SK-N-SH (cell line): ENCODE measurements at regions not wholly inside any gene's neighbourhood (a gene's known extent, or its start where the extent isn't known, plus 50 kb on each side); places are given as distances from the start of the nearest gene placed in this dataset.

Experiments
- CTCF ChIA-PET: fragments of 300-600, 350-600 bp; formaldehyde crosslinking; extraction: SDS; loops from one replicate; lab custom pipeline; 2021; lab: Yijun Ruan, JAX
- POLR2A ChIA-PET: fragments of 350-600 bp; sonication (Branson Sonifier 250); formaldehyde crosslinking; extraction: SDS; loops from one replicate; lab custom pipeline; 2020; ENCODE audit warnings: antibody characterized with exemption, inconsistent platforms; lab: Yijun Ruan, JAX
- DNase-seq: peaks from one replicate; pipeline ENCODE4 v3.0.0; 2012
- H2AFZ ChIP-seq: fragments of 200-600 bp; sonication (generic); 2 replicates; pipeline ENCODE4 v1.8.1; 2016; ENCODE audit warnings: antibody characterized with exemption, mild to moderate bottlenecking, low read depth
- H3F3A ChIP-seq: fragments of 200-600 bp; sonication (generic); replicated peaks from 2 replicates; pipeline ENCODE3; 2016; ENCODE audit warnings: antibody characterized with exemption, mild to moderate bottlenecking; ENCODE audit not compliant: insufficient read depth
- H3K27ac ChIP-seq, 2 experiments: fragments of 200-500 bp in 1 of 2; fragments of 200-600 bp in 1 of 2; sonication (Bioruptor generic) in 1 of 2; sonication (generic), shearing (Covaris generic) in 1 of 2; 2 replicates each; pipeline versions ENCODE4 v1.5.1 to v1.6.1; 2014 to 2016; ENCODE audit warnings: low read depth in 2 of 2, inconsistent platforms in 1 of 2, low read length in 1 of 2, mild to moderate bottlenecking in 1 of 2, mixed read lengths in 1 of 2
- H3K27me3 ChIP-seq: fragments of 200-600 bp; sonication (generic), shearing (Covaris generic); 2 replicates; pipeline ENCODE4 v1.6.1; 2016; ENCODE audit warnings: mixed run types; ENCODE audit not compliant: insufficient read depth
- H3K36me3 ChIP-seq, 2 experiments: fragments of 200-500 bp in 1 of 2; fragments of 200-600 bp in 1 of 2; sonication (Bioruptor generic) in 1 of 2; sonication (generic) in 1 of 2; replicated peaks in 1 of 2; 2 replicates each; pipeline versions ENCODE3 to v1.5.1; 2014 to 2016; ENCODE audit warnings: low read length in 1 of 2, mild to moderate bottlenecking in 1 of 2; ENCODE audit not compliant: insufficient read depth in 2 of 2, control insufficient read depth in 1 of 2
- H3K4me1 ChIP-seq, 2 experiments: fragments of 200-500 bp in 1 of 2; fragments of 200-600 bp in 1 of 2; sonication (Bioruptor generic) in 1 of 2; sonication (generic), shearing (Covaris generic) in 1 of 2; 2 replicates each; pipeline versions ENCODE4 v1.5.1 to v1.6.1; 2014 to 2016; ENCODE audit warnings: low read depth in 1 of 2, low read length in 1 of 2, mixed run types in 1 of 2; ENCODE audit not compliant: insufficient read depth in 2 of 2, control insufficient read depth in 1 of 2
- H3K4me2 ChIP-seq: fragments of 200-600 bp; sonication (generic), shearing (Covaris generic); 2 replicates; pipeline ENCODE4 v1.6.1; 2017; ENCODE audit warnings: mixed run types
- H3K4me3 ChIP-seq, 2 experiments: fragments of 200-500 bp in 1 of 2; fragments of 200-600 bp in 1 of 2; sonication (Bioruptor generic) in 1 of 2; sonication (generic), shearing (Covaris generic) in 1 of 2; 2 replicates each; pipeline versions ENCODE4 v1.5.1 to v1.8.1; 2014 to 2016; ENCODE audit warnings: low read depth in 2 of 2, inconsistent platforms in 1 of 2, low read length in 1 of 2, mild to moderate bottlenecking in 1 of 2, mixed read lengths in 1 of 2, moderate library complexity in 1 of 2
- H3K79me2 ChIP-seq: fragments of 200-600 bp; sonication (generic); 2 replicates; pipeline ENCODE4 v1.8.1; 2017; ENCODE audit warnings: mild to moderate bottlenecking; ENCODE audit not compliant: insufficient read depth
- H3K9ac ChIP-seq: fragments of 200-600 bp; sonication (generic); 2 replicates; pipeline ENCODE4 v1.6.1; 2017; ENCODE audit warnings: mixed run types
- H3K9me2 ChIP-seq: fragments of 200-600 bp; sonication (generic); 2 replicates; pipeline ENCODE4 v1.6.1; 2017; ENCODE audit warnings: mixed run types
- H3K9me3 ChIP-seq: fragments of 200-600 bp; sonication (generic); 2 replicates; pipeline ENCODE4 v1.6.1; 2017; ENCODE audit warnings: mixed run types, mild to moderate bottlenecking, moderate library complexity
- H4K20me1 ChIP-seq: fragments of 200-600 bp; sonication (generic); 2 replicates; pipeline ENCODE4 v1.6.1; 2017; ENCODE audit warnings: mild to moderate bottlenecking, mixed run types; ENCODE audit not compliant: insufficient read depth
- CHD2 ChIP-seq: fragments of 150-350 bp; IDR thresholded peaks from 2 replicates; pipeline ENCODE4 v1.6.1; 2018; ENCODE audit warnings: low read length; ENCODE audit not compliant: partially characterized antibody
- CTCF ChIP-seq: fragments of 200-600 bp; sonication (generic); IDR thresholded peaks from 2 replicates; pipeline ENCODE4 v1.6.1; 2017; ENCODE audit warnings: antibody characterized with exemption, mild to moderate bottlenecking, moderate library complexity
- ELF1 ChIP-seq: IDR thresholded peaks from 2 replicates; pipeline ENCODE4 v1.4.0; 2012
- EP300 ChIP-seq, 2 experiments: IDR thresholded peaks; 2 replicates each; pipeline versions ENCODE4 v1.4.0 to v1.6.1; 2012; ENCODE audit warnings: borderline replicate concordance in 1 of 2, low read depth in 1 of 2, low read length in 1 of 2
- FOXJ3 ChIP-seq: sonication (generic); formaldehyde crosslinking; IDR thresholded peaks from 2 replicates; pipeline ENCODE4 v1.5.1; 2020; ENCODE audit warnings: mild to moderate bottlenecking, missing genetic modification reagents
- GATA2 ChIP-seq: sonication (generic); formaldehyde crosslinking; IDR thresholded peaks from 2 replicates; pipeline ENCODE4 v1.5.0; 2020; ENCODE audit warnings: mild to moderate bottlenecking, missing genetic modification reagents
- NFIC ChIP-seq: IDR thresholded peaks from 2 replicates; pipeline ENCODE4 v1.4.0; 2012; ENCODE audit warnings: borderline replicate concordance
- NRF1 ChIP-seq: IDR thresholded peaks from 2 replicates; pipeline ENCODE4 v1.6.1; 2012; ENCODE audit warnings: low read depth, mild to moderate bottlenecking, low read length
- POLR2AphosphoS5 ChIP-seq: IDR thresholded peaks from 2 replicates; pipeline ENCODE4 v1.6.1; 2012; ENCODE audit warnings: low read depth, low read length
- RAD21 ChIP-seq: IDR thresholded peaks from 2 replicates; pipeline ENCODE4 v1.6.1; 2012; ENCODE audit warnings: mild to moderate bottlenecking, low read length
- RCOR1 ChIP-seq: fragments of 150-350 bp; IDR thresholded peaks from 2 replicates; pipeline ENCODE4 v1.6.1; 2017; ENCODE audit warnings: antibody characterized with exemption, low read length
- RFX5 ChIP-seq: IDR thresholded peaks from 2 replicates; pipeline ENCODE4 v1.6.1; 2012; ENCODE audit warnings: mild to moderate bottlenecking, improper control_type of control experiment, low read length
- RXRA ChIP-seq: IDR thresholded peaks from 2 replicates; pipeline ENCODE4 v1.4.0; 2012; ENCODE audit warnings: low read depth, mild to moderate bottlenecking, borderline replicate concordance
- SIN3A ChIP-seq: IDR thresholded peaks from 2 replicates; pipeline ENCODE4 v1.6.1; 2012; ENCODE audit warnings: low read depth, mild to moderate bottlenecking, low read length, moderate library complexity, borderline replicate concordance
- SMC3 ChIP-seq: IDR thresholded peaks from 2 replicates; pipeline ENCODE4 v1.6.1; 2012; ENCODE audit warnings: low read depth, low read length, improper control_type of control experiment
- TCF12 ChIP-seq: IDR thresholded peaks from 2 replicates; pipeline ENCODE4 v1.4.0; 2012
- USF1 ChIP-seq: IDR thresholded peaks from 2 replicates; pipeline ENCODE4 v1.4.0; 2012; ENCODE audit warnings: low read depth, borderline replicate concordance
- YY1 ChIP-seq: IDR thresholded peaks from 2 replicates; pipeline ENCODE4 v1.4.0; 2012; ENCODE audit warnings: low read depth, mild to moderate bottlenecking
- WGBS: methylation state at CpG from one replicate; pipeline ENCODE4 v1.1.6; 2017; ENCODE audit warnings: low lambda C conversion rate; 5-methylcytosine and 5-hydroxymethylcytosine counted together

GRCh38 chr20:36092398-36093024 lies 62.0 kb upstream of the EPB41L1 start:
- no peaks in the 10 kb centered on the region for H3K9me3 ChIP-seq
- H4K20me1 ChIP-seq, result no peaks in the 10 kb centered on the region
- H2AFZ ChIP-seq, result peak overlapping the region; percentile 93; the same call in 1 of the 2 replicates
- peak overlapping the region; percentile 60 to 70 for H3K4me3 ChIP-seq
- no peaks in the 10 kb centered on the region for H3K79me2 ChIP-seq
- H3K27me3 ChIP-seq, result peaks cover 23% of the 10 kb centered on the region; the same call in 1 of the 2 replicates
- peak overlapping the region; percentile 95 for H3K4me2 ChIP-seq
- ChIA-PET CTCF (interaction anchor here (1.0 to 1.8 kb wide), 3 partner anchors 46 to 102 kb away, joined by 3 to 7 read pairs (median 6); no protein-coding TSS in a partner anchor), POLR2A (interaction anchor here (1.2 kb wide), 1 partner anchor 138 kb away, joined by 4 read pairs; the partner anchor contains the start of gene SCAND1)
- H3K36me3 ChIP-seq, result no peaks in the 10 kb centered on the region
- TF ChIP-seq TCF12 (no peak), NRF1 (peak; percentile 36)
- no peak overlapping the region for H3K9ac ChIP-seq
- peak; percentile 85 for DNase-seq
- no peak overlapping the region for H3K27ac ChIP-seq
- 0% methylated on average over 17 of the region's 89 CpGs for WGBS
- peaks cover 0 to 4% of the 10 kb centered on the region in 2 experiments; a peak in 1 of 4 replicates for H3K4me1 ChIP-seq
- H3K9me2 ChIP-seq, result no peaks in the 10 kb centered on the region
- H3F3A ChIP-seq, result peaks cover 9% of the 10 kb centered on the region

- H3K4me3 ChIP-seq, result peak overlapping the region; percentile 60 to 70
- no peak for TF ChIP-seq CTCF
- H3K9me2 ChIP-seq, result no peaks in the 10 kb centered on the region
- no peaks in the 10 kb centered on the region for H3K36me3 ChIP-seq
- H3K27ac ChIP-seq, result no peak overlapping the region
- H3K9me3 ChIP-seq, result no peaks in the 10 kb centered on the region
- H3F3A ChIP-seq, result peaks cover 13% of the 10 kb centered on the region
- H3K9ac ChIP-seq, result no peak overlapping the region
- H3K4me2 ChIP-seq, result peak overlapping the region; percentile 95
- H3K79me2 ChIP-seq, result no peaks in the 10 kb centered on the region
- H3K4me1 ChIP-seq, result peaks cover 4 to 5% of the 10 kb centered on the region in 2 experiments; a peak in 3 of 4 replicates
- WGBS, result 3% methylated on average over 29 of the region's 78 CpGs
- H3K27me3 ChIP-seq, result peaks cover 19% of the 10 kb centered on the region; the same call in 1 of the 2 replicates
- ChIA-PET CTCF (interaction anchor here (1.0 to 2.3 kb wide), 5 partner anchors 45 to 346 kb away, joined by 3 to 10 read pairs (median 6); no protein-coding TSS in a partner anchor), POLR2A (interaction anchor here (0.7 to 1.2 kb wide), 2 partner anchors 139 to 381 kb away, joined by 3 to 4 read pairs; partner anchors contain the start of gene SCAND1)
- no peaks in the 10 kb centered on the region for H4K20me1 ChIP-seq
- H2AFZ ChIP-seq, result peak overlapping the region; percentile 93; the same call in 1 of the 2 replicates
- DNase-seq, result peak; percentile 66
Observed at GRCh38 chr20:36093025-36093803, 61.3 kb upstream of the EPB41L1 start.

- POLR2A ChIA-PET, result interaction anchor here (0.7 to 1.2 kb wide), 2 partner anchors 139 to 380 kb away, joined by 3 to 4 read pairs; partner anchors contain the start of gene SCAND1
- H2AFZ ChIP-seq, result no peak overlapping the region
- peaks cover 19% of the 10 kb centered on the region; the same call in 1 of the 2 replicates for H3K27me3 ChIP-seq
- no peaks in the 10 kb centered on the region for H4K20me1 ChIP-seq
- H3K4me2 ChIP-seq, result peak overlapping the region; percentile 95
- no peaks in the 10 kb centered on the region for H3K9me3 ChIP-seq
- no peaks in the 10 kb centered on the region for H3K9me2 ChIP-seq
- CTCF ChIA-PET, result interaction anchor here (1.0 to 2.3 kb wide), 4 partner anchors 45 to 346 kb away, joined by 3 to 10 read pairs (median 6); no protein-coding TSS in a partner anchor
- no peak overlapping the region for H3K27ac ChIP-seq
- no peak overlapping the region for H3K9ac ChIP-seq
- H3K4me1 ChIP-seq, result peaks cover 4 to 9% of the 10 kb centered on the region in 2 experiments; a peak in 3 of 4 replicates
- H3F3A ChIP-seq, result peaks cover 13% of the 10 kb centered on the region
- H3K36me3 ChIP-seq, result no peaks in the 10 kb centered on the region
- no peaks in the 10 kb centered on the region for H3K79me2 ChIP-seq
- 10% methylated on average over 2 of the region's 2 CpGs for WGBS
- peak overlapping the region; percentile 60 to 70 for H3K4me3 ChIP-seq
- DNase-seq, result no peak
- TF ChIP-seq YY1 (no peak), RAD21 (no peak), USF1 (no peak), NFIC (no peak), SMC3 (no peak), ELF1 (no peak), RXRA (no peak), SIN3A (no peak), RFX5 (no peak), TCF12 (no peak), RCOR1 (no peak), FOXJ3 (CRISPR knock-in tag) (no peak), POLR2AphosphoS5 (no peak), NRF1 (no peak), EP300 (IDR thresholded peaks at IDR 0.05; ENCODE audit: borderline replicate concordance in 1 of 2, low read depth in 1 of 2, low read length in 1 of 2) (no peak), CHD2 (no peak), GATA2 (no peak)
Observed at GRCh38 chr20:36093804-36094145, 60.8 kb upstream of the EPB41L1 start.
